Endothelial cell (in vitro differentiated cells): ENCODE measurements at regions not wholly inside any gene's neighbourhood (a gene's known extent, or its start where the extent isn't known, plus 50 kb on each side); places are given as distances from the start of the nearest gene placed in this dataset.

Source experiments
- DNase-seq: peaks from one replicate; pipeline ENCODE4 v3.0.0; 2021; ENCODE audit warnings: low spot score
- H3K27ac Mint-ChIP-seq: one replicate; pipeline ENCODE4 v1.8.0; 2021; ENCODE audit warnings: mixed read lengths, inconsistent platforms; ENCODE audit not compliant: unreplicated experiment
- H3K27me3 Mint-ChIP-seq: one replicate; pipeline ENCODE4 v1.8.0; 2021; ENCODE audit warnings: mild to moderate bottlenecking, moderate library complexity, mixed read lengths, inconsistent platforms; ENCODE audit not compliant: unreplicated experiment
- H3K36me3 Mint-ChIP-seq: one replicate; pipeline ENCODE4 v1.8.0; 2021; ENCODE audit warnings: mild to moderate bottlenecking, low read depth, mixed read lengths, inconsistent platforms; ENCODE audit not compliant: unreplicated experiment
- H3K4me1 Mint-ChIP-seq: one replicate; pipeline ENCODE4 v1.8.0; 2021; ENCODE audit warnings: mild to moderate bottlenecking, mixed read lengths, inconsistent platforms; ENCODE audit not compliant: unreplicated experiment
- H3K4me3 Mint-ChIP-seq: one replicate; pipeline ENCODE4 v1.8.0; 2021; ENCODE audit warnings: mild to moderate bottlenecking, mixed read lengths, inconsistent platforms; ENCODE audit not compliant: unreplicated experiment
- H3K9me3 Mint-ChIP-seq: one replicate; pipeline ENCODE4 v1.8.0; 2021; ENCODE audit warnings: mixed read lengths, inconsistent platforms; ENCODE audit not compliant: unreplicated experiment
- TF ChIP-seq, protein P1 (sequence below): fragments of 200-600 bp; sonication (generic); IDR thresholded peaks from one replicate; pipeline ENCODE4 v1.5.0; 2021; ENCODE audit warnings: antibody characterized with exemption; ENCODE audit not compliant: unreplicated experiment

DNA sequence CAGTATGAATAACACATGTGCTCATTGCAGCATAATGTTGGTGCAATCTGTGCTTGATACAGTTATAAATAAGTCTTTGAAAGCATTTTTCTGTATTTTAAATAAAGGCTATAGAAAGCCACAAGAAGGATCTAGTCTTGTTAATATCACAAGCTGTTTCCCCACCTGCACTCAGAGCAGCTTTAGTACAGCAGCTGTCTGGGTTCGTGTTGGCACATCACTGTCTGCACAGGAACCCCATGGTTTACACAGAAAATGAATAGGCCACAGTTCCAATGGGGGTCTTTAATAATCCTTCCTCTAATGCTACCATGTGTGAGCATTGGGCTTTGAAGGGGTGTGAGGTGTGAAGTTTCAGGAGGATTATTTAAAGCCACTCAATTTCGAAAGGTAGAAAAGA is 2269.7 kb downstream of the MAT2B start:
- DNase-seq, result no peak
- H3K9me3 Mint-ChIP-seq, result no peaks in the 10 kb centered on the region
- no peaks in the 10 kb centered on the region for H3K27me3 Mint-ChIP-seq
- H3K36me3 Mint-ChIP-seq, result no peaks in the 10 kb centered on the region
- no peak overlapping the region for H3K27ac Mint-ChIP-seq
- TF ChIP-seq, protein P1, sequence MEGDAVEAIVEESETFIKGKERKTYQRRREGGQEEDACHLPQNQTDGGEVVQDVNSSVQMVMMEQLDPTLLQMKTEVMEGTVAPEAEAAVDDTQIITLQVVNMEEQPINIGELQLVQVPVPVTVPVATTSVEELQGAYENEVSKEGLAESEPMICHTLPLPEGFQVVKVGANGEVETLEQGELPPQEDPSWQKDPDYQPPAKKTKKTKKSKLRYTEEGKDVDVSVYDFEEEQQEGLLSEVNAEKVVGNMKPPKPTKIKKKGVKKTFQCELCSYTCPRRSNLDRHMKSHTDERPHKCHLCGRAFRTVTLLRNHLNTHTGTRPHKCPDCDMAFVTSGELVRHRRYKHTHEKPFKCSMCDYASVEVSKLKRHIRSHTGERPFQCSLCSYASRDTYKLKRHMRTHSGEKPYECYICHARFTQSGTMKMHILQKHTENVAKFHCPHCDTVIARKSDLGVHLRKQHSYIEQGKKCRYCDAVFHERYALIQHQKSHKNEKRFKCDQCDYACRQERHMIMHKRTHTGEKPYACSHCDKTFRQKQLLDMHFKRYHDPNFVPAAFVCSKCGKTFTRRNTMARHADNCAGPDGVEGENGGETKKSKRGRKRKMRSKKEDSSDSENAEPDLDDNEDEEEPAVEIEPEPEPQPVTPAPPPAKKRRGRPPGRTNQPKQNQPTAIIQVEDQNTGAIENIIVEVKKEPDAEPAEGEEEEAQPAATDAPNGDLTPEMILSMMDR, result no peak
- H3K4me1 Mint-ChIP-seq, result no peaks in the 10 kb centered on the region
- H3K4me3 Mint-ChIP-seq, result no peak overlapping the region

DNA sequence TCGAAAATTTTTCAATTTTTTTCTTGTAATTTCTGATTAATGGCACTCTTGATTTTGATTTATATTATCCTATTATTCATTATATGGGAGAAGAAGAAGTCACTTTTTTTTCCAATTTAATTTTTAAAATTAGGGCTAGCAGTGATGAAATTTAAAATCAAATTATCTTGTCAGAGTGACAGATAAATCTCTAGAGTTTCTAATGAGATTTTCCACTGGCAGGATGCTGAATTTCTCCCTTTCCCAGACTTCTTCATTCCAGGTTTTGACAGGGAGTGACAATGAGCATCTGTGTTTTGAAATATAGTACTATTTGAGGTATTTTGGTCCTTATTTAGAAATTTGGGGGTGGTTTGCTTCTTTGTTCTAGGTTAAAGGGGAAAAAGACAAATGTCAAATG is 2274.1 kb downstream of the MAT2B start:
- H3K4me1 Mint-ChIP-seq, result peaks cover 3% of the 10 kb centered on the region
- H3K27ac Mint-ChIP-seq, result no peak overlapping the region
- H3K27me3 Mint-ChIP-seq, result no peaks in the 10 kb centered on the region
- H3K4me3 Mint-ChIP-seq, result no peak overlapping the region
- H3K9me3 Mint-ChIP-seq, result no peaks in the 10 kb centered on the region
- no peaks in the 10 kb centered on the region for H3K36me3 Mint-ChIP-seq
- TF ChIP-seq, protein P1, result no peak
- DNase-seq, result no peak

DNA sequence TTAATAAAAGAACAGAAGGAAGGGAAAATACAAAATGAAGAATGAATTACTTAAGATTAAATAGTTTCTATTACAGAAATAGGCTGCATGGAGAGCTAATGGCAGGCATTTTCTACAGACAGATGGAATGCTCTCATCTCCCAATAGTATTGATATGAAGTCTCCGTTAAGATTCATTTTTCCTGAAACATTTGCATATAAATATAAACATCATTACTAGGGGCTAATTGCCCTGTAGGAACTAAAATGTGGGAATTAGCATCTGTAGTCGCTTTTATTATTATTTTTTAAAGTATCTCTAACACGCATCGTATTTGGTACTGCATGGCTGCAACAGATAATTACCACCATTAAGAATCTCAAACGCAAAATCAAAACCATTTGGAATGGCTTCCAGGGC is 2275.5 kb downstream of the MAT2B start:
- no peaks in the 10 kb centered on the region for H3K36me3 Mint-ChIP-seq
- H3K27ac Mint-ChIP-seq, result no peak overlapping the region
- peaks cover 3% of the 10 kb centered on the region for H3K4me1 Mint-ChIP-seq

DNA sequence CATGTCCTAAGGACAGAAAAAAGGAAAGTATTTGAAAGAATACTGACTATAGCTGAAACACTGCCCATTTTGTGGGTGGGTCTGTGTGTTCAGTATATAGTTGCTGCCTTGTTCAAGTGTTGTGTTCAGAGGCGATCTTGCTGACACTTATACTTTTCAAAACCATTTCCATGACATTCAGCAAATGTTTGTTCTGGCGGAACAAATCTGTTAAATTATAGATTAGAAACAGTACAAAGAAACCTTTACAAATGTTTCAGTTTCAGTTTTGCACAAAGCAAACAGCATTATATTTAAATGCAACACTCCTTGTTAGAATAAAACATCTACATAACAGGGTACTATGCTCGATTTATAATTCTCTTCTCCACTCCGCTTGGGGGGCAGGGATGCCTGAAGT is 2276.3 kb downstream of the MAT2B start:
- no peak overlapping the region for H3K4me3 Mint-ChIP-seq
- H3K36me3 Mint-ChIP-seq, result no peaks in the 10 kb centered on the region
- no peaks in the 10 kb centered on the region for H3K27me3 Mint-ChIP-seq
- TF ChIP-seq, protein P1, result no peak
- H3K9me3 Mint-ChIP-seq, result no peaks in the 10 kb centered on the region
- no peak overlapping the region for H3K27ac Mint-ChIP-seq
- peaks cover 8% of the 10 kb centered on the region for H3K4me1 Mint-ChIP-seq
- DNase-seq, result no peak

More for the DNA sequence above, 2275.5 kb downstream of the MAT2B start:
- TF ChIP-seq, protein P1, result no peak
- DNase-seq, result no peak
- Mint-ChIP-seq H3K27me3 (no peaks in the 10 kb centered on the region), H3K4me3 (no peak overlapping the region), H3K9me3 (no peaks in the 10 kb centered on the region)

DNA sequence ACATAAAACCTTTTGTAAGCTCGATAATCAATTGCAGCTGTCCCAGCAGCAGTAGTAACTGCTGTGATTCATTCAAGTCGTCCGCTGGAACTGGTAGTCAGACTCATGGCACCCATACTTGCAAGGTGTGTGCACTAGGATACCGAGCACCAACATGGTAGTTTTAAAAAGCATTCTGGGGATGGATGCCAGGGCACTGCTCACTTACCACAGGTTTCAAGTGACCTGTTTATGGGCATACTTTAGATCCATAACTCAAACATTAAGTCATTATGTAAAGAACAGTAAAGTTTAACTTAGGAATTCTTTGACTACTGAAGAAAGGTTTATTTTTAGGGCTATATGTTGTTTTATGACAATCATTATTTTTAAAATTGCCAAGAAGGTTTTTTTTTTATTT is 2277.6 kb downstream of the MAT2B start:
- Mint-ChIP-seq H3K27ac (no peak overlapping the region), H3K36me3 (no peaks in the 10 kb centered on the region), H3K9me3 (no peaks in the 10 kb centered on the region), H3K4me3 (no peak overlapping the region), H3K4me1 (peaks cover 8% of the 10 kb centered on the region), H3K27me3 (no peaks in the 10 kb centered on the region)
- no peak for DNase-seq
- TF ChIP-seq, protein P1, result no peak
